HG03139 (cell line): ENCODE measurements at regions not wholly inside any gene's neighbourhood (a gene's known extent, or its start where the extent isn't known, plus 50 kb on each side); places are given as distances from the start of the nearest gene placed in this dataset.
"Not testable (repeated sequence)": the region's sequence is repeated elsewhere in the genome, so short reads cannot be mapped to it uniquely, and the experiment has no call there.

ENCODE experiments used
- ATAC-seq: cut with Tn5 transposase; IDR thresholded peaks from one replicate; pipeline ENCODE4 v1.9.1; 2021; ENCODE audit not compliant: unreplicated experiment

DNA sequence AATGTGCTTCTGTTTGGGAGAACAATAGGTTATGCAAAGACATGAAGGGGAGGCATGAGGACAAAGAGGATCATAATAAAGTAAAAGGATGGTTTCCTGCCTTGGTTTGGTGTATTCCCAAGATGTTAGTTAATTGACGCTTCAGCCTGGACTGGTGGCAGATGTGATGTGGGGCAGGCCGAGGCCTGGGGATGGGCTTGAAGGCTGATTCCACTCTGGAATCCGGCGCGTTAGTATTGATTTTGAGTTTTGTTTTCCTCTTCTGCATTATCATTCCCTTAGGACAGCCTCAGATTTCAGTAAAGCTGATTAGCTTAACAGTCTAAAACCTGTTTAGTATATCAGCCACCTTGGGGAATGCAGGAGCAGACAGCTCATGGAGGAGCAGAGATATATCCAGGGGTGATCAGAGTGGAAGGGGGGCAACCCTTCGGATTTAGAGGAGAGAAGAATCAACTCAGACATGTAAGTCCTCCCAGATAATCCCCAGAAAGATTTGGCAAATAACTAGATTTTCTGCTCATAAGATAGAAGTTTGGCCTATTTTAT is 159.8 kb upstream of the MTPN start:
- no peak for ATAC-seq

DNA sequence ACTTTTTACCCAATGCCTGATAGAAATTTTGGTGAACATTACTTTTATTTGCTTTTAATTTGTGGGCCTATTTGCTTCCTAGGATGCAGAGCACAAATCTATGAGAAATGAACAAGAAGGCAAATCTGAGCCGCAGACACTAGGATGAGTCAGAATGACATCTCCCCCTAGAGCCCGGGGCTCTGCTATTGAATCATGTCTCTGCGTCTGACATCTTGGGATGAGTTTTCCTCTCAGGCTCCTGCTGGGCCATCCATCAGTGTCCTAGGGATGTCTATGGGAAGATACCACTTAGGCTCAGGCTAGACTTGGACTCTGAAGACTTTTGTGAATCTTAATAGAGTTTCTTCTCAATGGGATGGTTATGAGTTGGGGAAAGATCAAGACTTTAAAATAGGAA is 157.3 kb upstream of the MTPN start:
- ATAC-seq: no peak

DNA sequence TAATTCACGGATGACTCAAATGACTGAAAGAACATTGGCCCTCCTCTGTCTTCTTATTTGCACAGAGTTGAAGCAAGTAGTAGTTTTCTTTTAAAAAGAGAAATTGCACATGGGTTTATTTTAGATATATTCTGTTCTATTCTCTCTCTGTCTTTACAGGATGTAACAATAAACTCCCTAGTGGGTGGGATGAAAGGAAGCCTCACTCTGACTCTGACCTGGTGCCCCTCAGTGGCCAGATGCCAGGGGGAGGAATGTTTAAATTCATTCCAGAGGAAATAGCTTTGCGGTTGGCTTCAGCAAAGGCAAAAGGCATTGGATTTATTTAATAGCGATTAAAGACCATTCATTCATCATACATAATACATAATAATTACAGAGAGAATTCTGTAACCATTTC is 156.4 kb upstream of the MTPN start:
- ATAC-seq: no peak

DNA sequence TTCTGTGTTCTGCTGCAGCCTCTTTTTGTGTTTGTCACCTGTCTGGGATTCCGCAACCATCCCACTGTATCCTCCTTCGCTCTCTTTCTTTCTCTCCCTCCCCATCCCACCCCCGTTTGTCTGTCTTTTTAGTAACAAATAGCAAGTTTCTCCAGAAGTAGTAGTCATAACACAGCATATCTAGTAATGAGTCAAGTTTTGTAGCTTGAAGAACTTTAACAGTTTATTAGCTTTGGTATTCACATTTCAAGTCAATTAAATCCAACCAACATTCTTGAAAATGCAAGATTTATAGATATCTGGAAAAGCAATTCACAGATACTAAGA is 154.1 kb upstream of the MTPN start:
- no peak for ATAC-seq

DNA sequence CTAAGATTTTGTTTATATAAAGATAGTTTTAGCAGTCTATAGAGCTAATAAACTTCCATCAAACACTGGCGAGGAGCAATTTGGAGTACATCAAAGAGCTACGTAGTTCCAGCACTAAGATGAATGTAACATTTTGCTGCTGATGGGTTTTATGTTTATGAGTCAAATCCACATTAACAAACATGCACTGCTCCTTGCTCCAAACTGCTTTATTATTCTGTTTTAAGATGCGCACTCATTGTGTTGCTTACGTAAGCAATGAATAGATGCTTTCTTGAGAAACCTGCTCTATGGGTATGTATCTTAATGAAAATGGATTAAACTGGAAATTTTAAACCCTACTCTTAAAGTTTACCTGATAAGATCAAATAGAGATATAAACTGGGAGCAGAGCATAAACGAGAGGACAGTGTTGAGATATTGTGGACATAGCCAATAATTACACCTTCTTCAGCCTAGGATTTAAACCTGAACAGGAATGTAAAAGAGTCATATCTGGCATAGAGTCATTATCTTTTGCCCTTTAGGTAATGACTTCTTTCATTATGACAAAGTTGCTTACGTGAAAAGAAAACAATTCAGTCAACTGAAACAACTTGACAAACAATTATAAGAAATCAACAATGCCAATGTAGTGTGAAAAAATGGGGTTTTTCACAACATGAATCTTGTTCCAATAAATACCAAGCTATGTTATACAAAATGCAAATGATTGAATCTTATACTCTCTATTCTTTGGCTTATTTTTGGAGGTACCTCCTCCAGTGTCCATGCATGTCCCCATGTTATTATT is 153.5 kb upstream of the MTPN start:
- no peak for ATAC-seq

DNA sequence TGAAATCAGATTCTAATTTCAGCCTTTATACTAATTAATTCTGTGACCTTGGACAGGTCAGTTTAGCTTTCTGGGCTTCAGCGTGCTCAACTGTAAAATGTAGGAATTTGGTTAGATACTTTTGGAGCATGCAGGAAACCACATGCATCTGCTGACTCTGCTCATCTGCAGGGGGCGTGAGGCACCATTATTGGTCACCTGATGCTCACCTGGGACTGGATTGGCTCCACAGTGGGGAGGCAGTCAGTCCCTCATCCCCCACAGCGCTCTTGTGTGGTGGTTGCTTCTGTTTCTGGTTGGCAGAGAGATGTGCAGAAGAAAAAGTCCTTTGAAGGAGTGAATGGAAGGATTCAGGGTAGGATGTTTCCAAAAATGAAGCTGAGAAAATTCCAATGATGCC is 150.9 kb upstream of the MTPN start:
- ATAC-seq: no peak

DNA sequence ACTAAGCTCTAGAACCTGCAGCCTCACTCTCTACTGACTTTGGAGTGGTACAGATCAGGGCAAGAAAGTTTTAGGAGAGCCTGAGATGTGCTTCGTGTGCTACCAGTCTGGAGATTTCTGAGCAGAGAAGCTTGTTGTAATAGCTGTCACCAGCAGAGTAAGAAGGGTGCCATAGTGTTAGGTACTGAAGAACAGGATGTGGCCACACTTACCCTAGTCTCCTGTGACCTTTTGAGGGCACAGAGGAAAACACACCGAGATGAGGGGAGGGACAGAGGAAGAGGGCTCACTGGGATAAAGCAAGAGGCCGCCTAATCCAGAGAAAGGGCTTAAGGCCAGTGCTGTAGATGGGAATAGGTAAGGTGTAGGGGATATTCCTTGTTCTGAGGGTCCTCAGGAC is 146.2 kb upstream of the MTPN start:
- no peak for ATAC-seq

DNA sequence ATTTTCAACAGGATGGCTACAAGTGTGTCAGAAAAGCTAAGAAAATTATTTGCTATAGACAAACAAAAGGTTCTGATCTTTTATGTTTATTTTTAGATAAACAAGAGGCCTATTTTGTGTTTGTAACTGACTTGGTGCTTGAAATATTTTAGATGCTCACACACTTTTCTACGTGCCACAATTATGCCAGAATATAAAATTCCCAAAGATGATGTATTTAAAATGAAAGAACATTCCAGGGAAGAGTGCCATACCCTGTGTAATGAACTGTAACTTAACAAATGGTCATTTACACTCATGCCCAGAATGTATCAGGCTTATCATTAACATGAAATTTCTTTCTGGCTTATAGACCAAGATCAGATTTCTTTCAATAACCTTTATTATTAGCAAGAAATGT is 144.9 kb upstream of the MTPN start:
- no peak for ATAC-seq

DNA sequence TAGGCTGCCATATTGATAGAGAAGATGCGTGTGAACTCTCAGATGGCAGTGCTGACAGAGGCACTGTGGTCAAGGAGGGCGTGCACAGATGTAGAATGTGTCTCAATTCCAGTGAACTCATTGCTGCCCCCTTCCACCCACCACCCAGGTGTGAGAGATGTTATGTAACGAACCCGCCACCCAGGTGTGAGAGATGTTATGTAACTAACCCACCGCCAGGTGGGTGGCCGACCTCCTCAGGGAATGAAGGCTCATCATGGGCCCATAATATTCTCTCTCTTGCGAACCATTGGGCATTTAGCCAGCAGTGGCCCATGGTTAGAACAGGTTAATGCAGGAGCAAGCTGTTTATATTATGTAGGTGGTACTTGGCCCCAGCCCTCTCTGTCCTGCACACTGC is 140.4 kb upstream of the MTPN start:
- no peak for ATAC-seq

DNA sequence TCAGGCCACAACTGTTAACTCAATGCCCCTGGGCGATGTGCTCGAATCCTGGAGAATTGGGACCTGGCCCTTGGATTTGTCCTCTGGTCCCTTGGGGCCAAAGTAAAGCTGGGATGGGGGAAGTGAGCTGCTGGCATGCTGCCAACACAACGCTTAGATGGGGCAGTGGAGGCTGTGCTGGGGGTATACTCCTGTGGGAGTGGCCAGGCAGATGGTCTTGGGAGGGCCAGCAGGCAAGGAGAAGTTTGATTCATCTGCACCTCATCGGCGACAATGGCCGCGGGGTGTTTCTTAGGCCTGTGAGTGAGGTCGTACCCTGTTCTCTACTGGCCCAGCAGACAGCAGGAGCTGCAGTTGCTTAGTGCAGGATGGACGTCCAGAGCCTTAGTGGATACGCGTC is 139.0 kb upstream of the MTPN start:
- ATAC-seq: no peak

DNA sequence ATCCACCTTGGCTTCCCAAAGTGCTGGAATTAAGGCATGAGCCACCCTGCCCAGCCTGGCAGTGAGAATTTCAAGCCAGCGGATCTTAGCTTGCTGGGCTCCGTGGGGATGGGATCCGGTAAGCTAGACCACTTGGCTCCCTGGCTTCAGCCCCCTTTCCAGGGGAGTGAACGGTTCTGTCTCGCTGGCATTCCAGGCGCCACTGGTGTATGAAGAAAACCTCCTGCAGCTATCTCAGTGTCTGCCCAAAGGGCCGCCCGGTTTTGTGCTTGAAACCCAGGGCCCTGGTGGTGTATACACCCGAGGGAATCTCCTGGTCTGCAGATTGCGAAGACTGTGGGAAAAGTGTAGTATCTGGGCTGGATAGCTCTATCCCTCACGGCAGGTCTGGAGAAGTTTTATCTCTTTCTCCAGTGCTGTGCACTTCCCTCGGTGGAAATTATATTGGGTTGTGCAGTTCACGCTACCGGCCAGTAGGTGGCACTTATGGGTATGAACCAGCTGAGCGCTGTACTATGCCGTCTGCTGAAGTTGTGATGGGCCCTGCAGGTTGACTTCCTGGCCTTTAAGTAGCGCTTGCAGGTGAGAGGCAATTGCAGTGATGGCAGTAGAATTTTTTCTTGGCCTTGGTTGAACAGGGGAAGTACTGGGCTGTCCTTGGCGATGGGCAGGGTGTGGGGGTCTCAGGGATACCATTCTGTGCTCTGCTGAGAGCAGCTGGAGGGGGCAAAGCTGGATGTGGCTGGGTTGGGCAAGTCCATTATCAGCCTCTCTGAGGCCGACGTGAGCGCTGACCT is 138.0 kb upstream of the MTPN start:
- ATAC-seq: peak; percentile 99

DNA sequence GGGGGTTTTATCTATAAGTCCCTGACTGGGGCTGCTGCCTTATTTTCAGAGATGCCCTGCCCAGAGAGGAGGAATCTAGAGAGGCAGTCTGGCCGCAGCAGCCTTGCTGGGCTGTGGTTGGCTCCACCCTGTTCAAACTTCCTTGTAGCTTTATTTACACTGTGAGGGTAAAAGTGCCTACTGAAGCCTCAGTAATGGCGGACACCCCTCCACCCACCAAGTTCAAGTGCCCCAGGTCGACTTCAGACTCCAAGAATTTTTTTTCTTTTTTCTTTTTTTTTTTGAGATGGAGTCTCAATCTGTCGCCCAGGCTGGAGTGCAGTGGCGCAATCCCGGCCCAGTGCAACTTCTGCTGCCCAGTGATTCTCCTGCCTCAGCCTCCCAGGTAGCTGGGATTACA is 137.3 kb upstream of the MTPN start:
- ATAC-seq: not testable (repeated sequence)

DNA sequence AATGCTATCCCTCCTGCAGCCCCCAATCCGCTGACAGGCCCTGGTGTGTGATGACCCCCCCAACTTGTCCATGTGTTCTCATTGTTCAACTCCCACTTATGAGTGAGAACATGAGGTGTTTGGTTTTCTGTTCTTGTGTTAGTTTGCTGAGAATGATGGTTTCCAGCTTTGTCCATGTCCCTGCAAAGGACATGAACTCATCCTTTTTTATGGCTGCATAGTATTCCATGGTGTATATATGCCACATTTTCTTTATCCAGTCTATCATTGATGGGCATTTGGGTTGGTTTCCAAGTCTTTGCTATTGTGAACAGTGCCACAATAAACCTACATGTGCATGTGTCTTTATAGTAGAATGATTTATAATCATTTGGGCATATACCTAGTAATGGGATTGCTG is 131.9 kb upstream of the MTPN start:
- ATAC-seq: not testable (repeated sequence)

DNA sequence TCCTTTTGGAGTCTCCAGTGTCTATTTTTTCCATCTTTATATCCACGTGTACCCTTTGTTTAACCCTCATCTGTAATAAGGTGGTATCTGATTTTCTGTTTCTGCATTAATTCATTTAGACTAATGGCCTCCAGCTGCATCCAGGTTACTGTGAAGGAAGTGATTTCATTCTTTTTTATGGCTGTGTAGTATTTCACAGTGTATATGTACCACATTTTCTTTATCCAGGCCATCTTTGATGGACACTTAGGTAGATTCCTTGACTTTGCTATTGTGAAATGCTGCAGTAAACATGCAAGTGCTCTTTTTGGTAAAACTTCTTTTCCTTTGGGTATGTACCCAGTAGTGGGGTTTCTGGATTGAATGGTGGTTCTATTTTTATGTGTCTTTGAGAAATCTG is 128.0 kb upstream of the MTPN start:
- no peak for ATAC-seq

DNA sequence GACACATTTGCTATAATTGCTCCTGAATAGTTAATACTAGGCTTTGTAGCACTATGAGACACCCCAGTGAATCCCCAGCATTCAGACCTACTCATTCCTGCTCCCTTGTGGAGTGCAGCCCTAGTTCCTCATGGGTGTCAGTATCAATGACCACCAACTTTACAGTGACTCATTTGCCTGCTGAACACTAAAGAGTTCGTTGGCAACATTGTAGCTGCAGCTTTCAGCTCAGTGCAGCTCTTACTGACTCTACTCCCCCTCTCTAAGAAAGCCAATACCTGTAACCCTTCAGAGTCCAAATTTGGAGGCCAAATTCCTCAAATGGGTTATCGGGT is 127.1 kb upstream of the MTPN start:
- no peak for ATAC-seq

DNA sequence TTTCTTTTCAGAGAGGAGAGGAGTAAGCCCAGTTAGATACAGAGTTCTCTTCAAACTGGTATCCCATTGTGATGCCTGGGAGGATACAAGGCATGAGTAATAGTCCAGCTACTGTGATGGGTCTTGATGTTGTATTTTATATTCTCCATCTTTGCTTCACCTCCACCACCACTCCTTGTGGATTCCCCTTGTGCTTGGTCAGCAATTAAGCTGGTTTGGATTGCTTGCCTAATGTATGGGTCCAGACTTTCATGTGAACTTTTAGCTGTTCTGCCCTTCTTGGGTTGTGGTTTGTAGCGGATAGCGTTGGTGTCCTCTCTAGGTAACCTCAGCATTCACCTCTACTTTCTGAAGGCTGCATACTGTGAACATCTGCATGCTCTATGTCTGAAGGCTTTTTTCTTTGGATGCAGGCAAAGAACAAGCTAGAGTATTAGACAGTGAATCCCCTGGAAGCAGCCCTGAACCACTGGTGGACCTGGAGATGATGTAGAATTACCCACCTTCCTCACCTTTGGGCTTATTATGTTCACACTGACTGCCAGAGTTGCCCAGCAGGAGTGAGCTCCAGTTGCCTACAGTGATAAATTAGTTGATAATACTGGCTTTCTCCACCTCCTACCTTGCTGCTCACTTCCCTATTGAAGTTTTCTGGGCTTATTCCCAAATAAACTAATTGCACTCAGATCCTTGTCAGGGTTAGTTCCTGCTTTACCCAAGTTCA is 126.5 kb upstream of the MTPN start:
- ATAC-seq: no peak

DNA sequence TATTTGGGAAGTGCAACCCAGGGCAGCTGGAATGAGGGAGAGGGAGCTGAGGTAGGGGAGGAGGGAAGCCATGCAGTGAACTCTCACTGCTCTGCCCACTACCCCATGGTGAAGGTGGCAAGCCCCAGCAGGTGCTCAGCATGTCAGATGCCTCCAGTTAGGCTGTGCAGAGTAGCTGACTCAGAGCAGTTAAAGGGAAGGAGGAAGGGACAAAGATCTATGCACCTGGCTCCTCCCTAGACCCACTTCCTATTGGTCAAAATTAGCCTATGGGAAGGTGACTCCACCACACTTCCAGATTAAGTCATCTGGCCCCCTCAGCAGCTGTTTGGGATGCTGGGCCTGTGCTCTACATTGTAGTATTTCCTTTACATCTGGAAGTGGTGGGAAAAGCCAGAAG is 125.7 kb upstream of the MTPN start:
- ATAC-seq: no peak

DNA sequence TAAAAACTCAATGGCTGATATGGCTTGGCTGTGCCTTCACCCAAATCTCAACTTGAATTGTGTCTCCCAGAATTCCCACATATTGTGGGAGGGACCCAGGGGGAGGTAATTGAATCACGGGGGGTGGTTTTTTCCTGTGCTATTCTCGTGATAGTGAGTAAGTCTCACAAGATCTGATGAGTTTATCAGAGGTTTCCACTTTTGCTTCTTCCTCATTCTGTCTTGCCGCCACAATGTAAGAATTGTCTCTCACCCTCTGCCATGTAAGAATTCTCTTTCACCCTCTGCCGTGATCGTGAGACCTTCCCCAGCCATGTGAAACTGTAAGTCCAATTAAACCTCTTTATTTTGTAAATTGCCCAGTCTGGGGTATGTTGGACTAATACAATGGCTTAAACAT is 115.6 kb upstream of the MTPN start:
- not testable (repeated sequence) for ATAC-seq

DNA sequence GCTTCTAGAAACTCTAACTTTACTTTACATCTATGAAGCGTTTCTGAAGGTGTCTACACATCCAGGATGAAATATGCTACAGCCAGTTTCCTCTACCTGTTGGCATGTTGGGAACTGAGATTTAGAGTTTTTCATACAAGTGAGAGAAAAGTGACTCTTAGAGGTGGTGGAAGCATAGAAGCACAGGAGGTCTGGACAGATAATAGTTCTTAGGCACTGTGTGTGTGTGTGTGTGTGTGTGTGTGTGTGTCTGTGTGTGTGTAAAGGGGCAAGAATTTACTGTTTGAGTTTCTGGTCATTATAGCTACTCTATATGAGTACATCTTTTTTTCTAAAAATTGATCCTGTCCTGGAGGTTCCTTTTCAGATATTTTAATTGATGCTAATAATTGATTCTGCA is 110.7 kb upstream of the MTPN start:
- ATAC-seq: no peak

DNA sequence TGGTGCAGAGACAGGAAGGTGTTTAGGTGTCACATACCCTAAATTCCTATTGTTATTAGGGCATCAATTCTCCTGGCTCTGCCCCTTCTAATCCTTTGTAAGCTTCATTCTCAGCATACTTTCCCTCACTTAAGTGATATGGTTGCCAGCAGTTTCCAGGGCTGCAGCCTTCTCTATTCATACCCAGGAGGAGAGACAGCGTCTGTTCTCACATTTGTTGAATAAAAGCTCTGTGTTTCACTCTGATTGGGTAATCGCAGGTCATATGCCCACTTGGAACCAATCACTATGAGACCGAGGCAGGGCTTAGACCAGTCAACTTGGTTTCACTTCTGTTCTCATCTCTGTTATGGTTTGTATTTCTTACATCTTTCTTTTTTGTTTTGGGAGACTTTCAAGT is 109.6 kb upstream of the MTPN start:
- peak; percentile 92 for ATAC-seq

DNA sequence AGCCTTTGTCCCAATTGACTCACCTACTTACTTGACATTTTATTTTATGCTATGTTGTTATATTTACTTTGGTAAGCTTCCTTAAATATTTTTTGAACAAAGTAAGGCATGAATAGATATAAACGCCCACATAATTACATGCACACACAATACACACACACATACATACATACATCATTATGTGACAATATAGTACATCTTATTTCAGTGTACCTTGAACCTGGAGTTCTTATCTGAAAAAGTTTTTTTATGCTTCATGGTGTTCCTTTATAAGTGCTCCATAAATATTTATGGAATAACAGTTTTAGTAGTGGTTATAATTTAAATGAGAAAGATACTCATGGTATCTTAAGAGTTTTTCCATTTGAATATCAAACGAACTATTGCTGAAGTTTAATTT is 102.8 kb upstream of the MTPN start:
- ATAC-seq: no peak

DNA sequence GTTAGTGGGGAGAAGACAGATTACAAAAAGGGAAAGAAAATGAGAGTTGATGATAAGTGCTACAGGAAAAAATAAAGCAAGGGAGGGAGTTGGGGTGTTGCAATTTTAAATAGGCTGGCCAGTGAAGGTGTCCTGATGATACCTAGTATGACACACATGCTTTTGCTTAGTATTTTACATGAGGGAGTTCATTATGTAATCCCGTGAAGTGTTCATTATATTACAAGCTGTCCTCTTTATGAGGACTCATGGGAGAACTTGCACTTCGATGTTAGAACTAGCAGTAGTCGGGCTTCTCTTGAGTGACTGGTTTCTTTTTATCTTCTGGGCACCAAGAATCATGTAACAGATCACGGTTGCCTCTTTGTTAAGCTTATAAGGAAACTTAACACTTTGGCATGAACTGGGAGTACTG is 102.3 kb upstream of the MTPN start:
- no peak for ATAC-seq
